ENCODE measurements at regions not wholly inside any gene's neighbourhood (a gene's known extent, or its start where the extent isn't known, plus 50 kb on each side); places are given as distances from the start of the nearest gene placed in this dataset.

GRCh38 chr2:217081799-217082198 lies 221.9 kb upstream of the TNP1 start:
- TF ChIP-seq CTCF (conservative IDR thresholded peaks at IDR 0.05; ENCODE audit: low read depth, low read length) (no peak), EZH2 (IDR thresholded peaks at IDR 0.05; ENCODE audit: borderline replicate concordance, low read depth, low read length, poor library complexity, severe bottlenecking) (no peak)
